Psoas muscle (tissue), 7 donors: ENCODE measurements at regions not wholly inside any gene's neighbourhood (a gene's known extent, or its start where the extent isn't known, plus 50 kb on each side); places are given as distances from the start of the nearest gene placed in this dataset.

Experiments used
- ATAC-seq, 4 donors: fragments of 200-7000 bp; cut with Tn5 transposase; one replicate each; pipeline ENCODE4 v1.9.1; 2020; ENCODE audit warnings: moderate library complexity in 3 of 4, mild to moderate bottlenecking in 2 of 4
- DNase-seq, 2 donors: peaks; one replicate each; pipeline ENCODE4 v3.0.0-alpha.2; 2020
- H3K27ac ChIP-seq: fragments of 200-600 bp; one replicate; pipeline ENCODE4 v1.8.0; 2022
- H3K27me3 ChIP-seq, 3 donors: fragments of 200-600 bp in 1 of 3; one replicate each; pipeline versions ENCODE4 v1.6.1 to v1.8.0; 2013 to 2022; ENCODE audit warnings: low read length in 2 of 3, mild to moderate bottlenecking in 2 of 3, moderate library complexity in 1 of 3; ENCODE audit not compliant: insufficient read depth in 3 of 3
- H3K36me3 ChIP-seq, 2 donors: fragments of 200-600 bp in 1 of 2; one replicate each; pipeline versions ENCODE4 v1.6.1 to v1.8.0; 2013 to 2022; ENCODE audit warnings: low read depth in 1 of 2, mild to moderate bottlenecking in 1 of 2, moderate library complexity in 1 of 2; ENCODE audit not compliant: insufficient read depth in 1 of 2
- H3K4me1 ChIP-seq: fragments of 200-600 bp; one replicate; pipeline ENCODE4 v1.8.0; 2022
- H3K4me3 ChIP-seq: fragments of 200-600 bp; one replicate; pipeline ENCODE4 v1.8.0; 2022; ENCODE audit warnings: mild to moderate bottlenecking
- H3K9me3 ChIP-seq: fragments of 200-600 bp; one replicate; pipeline ENCODE4 v1.8.0; 2022
- CTCF ChIP-seq: fragments of 200-600 bp; IDR thresholded peaks from one replicate; pipeline ENCODE4 v1.8.0; 2022; ENCODE audit warnings: antibody characterized with exemption
- WGBS, 3 donors: extraction: QIAGEN DNeasy Blood & Tissue Kit; methylation state at CpG; one replicate each; pipeline versions ENCODE4 v1.1.6 to v1.1.7; 2013; 5-methylcytosine and 5-hydroxymethylcytosine counted together
- intact Hi-C, 2 donors: fragments of 100-400 bp; cut with DNase I; formaldehyde crosslinking; loops; one replicate each; pipeline versions ENCODE4 v1.11.0 to v1.14.2; 2022
- donor health status: healthy with polysubstance abuse.
- donor health status: DM: no; HTN: no; CAD: no; lungs with moderate emphysema.
- donor health status: Bipolar disorder and iron deficiency.
- donor health status: healthy.
- donor health status: DM: yes; HTN: yes; CAD: no.
- donor health status: DM: no; HTN: no; CAD: no.
- donor health status: DM: yes; HTN: yes; CAD: no.

- Histone ChIP-seq H3K27me3 (no peaks in the 10 kb centered on the region), H3K36me3 (no peaks in the 10 kb centered on the region), H3K4me1 (no peaks in the 10 kb centered on the region), H3K27ac (no peak overlapping the region), H3K4me3 (no peak overlapping the region), H3K9me3 (peaks cover 4% of the 10 kb centered on the region)
- intact Hi-C loops: no loop called here
- WGBS, 3 donors: 76 to 83% (median 83%) methylated on average over 4 of the region's 4 CpGs
- ATAC-seq (no peak), DNase-seq (no peak)
- TF ChIP-seq CTCF: no peak
These were observed 277.6 kb downstream of the BTG1 start for GRCh38 chr12:91868054-91868453.

- DNase-seq (no peak), ATAC-seq (no peak)
- intact Hi-C loops: no loop called here
- no peaks in the 10 kb centered on the region for H3K36me3 ChIP-seq
- 64 to 82% (median 80%) methylated on average over 5 of the region's 5 CpGs for WGBS, 3 donors
- no peak for TF ChIP-seq CTCF
- H3K4me1 ChIP-seq: no peaks in the 10 kb centered on the region
- no peak overlapping the region for H3K27ac ChIP-seq
- peaks cover 4% of the 10 kb centered on the region for H3K9me3 ChIP-seq
- H3K27me3 ChIP-seq: no peaks in the 10 kb centered on the region
- no peak overlapping the region for H3K4me3 ChIP-seq
These were observed 279.1 kb downstream of the BTG1 start for GRCh38 chr12:91866566-91866965.

GRCh38 chr12:91863702-91864101, 281.9 kb downstream of the BTG1 start:
- 78 to 82% (median 79%) methylated on average over 3 of the region's 3 CpGs for WGBS, 3 donors
- H3K36me3 ChIP-seq: no peaks in the 10 kb centered on the region
- no peaks in the 10 kb centered on the region for H3K27me3 ChIP-seq

GRCh38 chr12:91861554-91861953, 284.1 kb downstream of the BTG1 start:
- no peak for ATAC-seq
- TF ChIP-seq CTCF: no peak
- Histone ChIP-seq H3K4me3 (no peak overlapping the region), H3K4me1 (no peaks in the 10 kb centered on the region), H3K27ac (no peak overlapping the region), H3K9me3 (no peaks in the 10 kb centered on the region), H3K36me3 (no peaks in the 10 kb centered on the region), H3K27me3 (no peaks in the 10 kb centered on the region)
- 70 to 83% (median 76%) methylated on average over 1 of the region's 1 CpG for WGBS, 3 donors
- DNase-seq: no peak
- intact Hi-C loops: no loop called here

More at GRCh38 chr12:91863702-91864101, 281.9 kb downstream of the BTG1 start:
- H3K9me3 ChIP-seq: no peaks in the 10 kb centered on the region
- intact Hi-C loops: no loop called here
- no peak for TF ChIP-seq CTCF
- no peak for ATAC-seq
- H3K27ac ChIP-seq: no peak overlapping the region
- no peaks in the 10 kb centered on the region for H3K4me1 ChIP-seq
- DNase-seq: no peak
- no peak overlapping the region for H3K4me3 ChIP-seq

GRCh38 chr12:91859347-91859746, 286.3 kb downstream of the BTG1 start:
- DNase-seq (no peak), ATAC-seq (no peak)
- intact Hi-C loops: no loop called here
- Histone ChIP-seq H3K9me3 (no peaks in the 10 kb centered on the region), H3K27me3 (no peaks in the 10 kb centered on the region), H3K36me3 (no peaks in the 10 kb centered on the region), H3K27ac (no peak overlapping the region), H3K4me3 (no peak overlapping the region), H3K4me1 (no peaks in the 10 kb centered on the region)
- no peak for TF ChIP-seq CTCF
- WGBS, 3 donors: 86 to 94% (median 93%) methylated on average over 2 of the region's 2 CpGs
